Activated CD4-positive, alpha-beta T cell treated with anti-CD3 and anti-CD28 coated beads, Interleukin-2, Interleukin-6, amounts not matched to agents 100 ng/mL and 50 ng/mL, durations not matched to agents 16 hours and 8 hours (primary cell): ENCODE measurements at regions not wholly inside any gene's neighbourhood (a gene's known extent, or its start where the extent isn't known, plus 50 kb on each side); places are given as distances from the start of the nearest gene placed in this dataset.
"Not testable (repeated sequence)": the region's sequence is repeated elsewhere in the genome, so short reads cannot be mapped to it uniquely, and the experiment has no call there.

ENCODE experiments used
- DNase-seq: peaks from one replicate; pipeline ENCODE4 v3.0.0-alpha.2; 2020

GRCh38 chr1:120557605-120558302 lies 142.9 kb downstream of the NBPF8 start:
- peak; percentile 22 for DNase-seq

- peak; percentile 70 for DNase-seq
Measured at GRCh38 chr1:120558303-120559060, 143.6 kb downstream of the NBPF8 start.

GRCh38 chr1:120561767-120562166 lies 146.9 kb downstream of the NBPF8 start:
- DNase-seq, result peak; percentile 4

- not testable (repeated sequence) for DNase-seq
Measured at GRCh38 chr1:120565396-120565795, 150.6 kb downstream of the NBPF8 start.

- not testable (repeated sequence) for DNase-seq
Measured at GRCh38 chr1:120567620-120568019, 152.8 kb downstream of the NBPF8 start.

- not testable (repeated sequence) for DNase-seq
Measured at GRCh38 chr1:120575201-120575600, 148.5 kb upstream of the NBPF26 start.

- DNase-seq, result not testable (repeated sequence)
Measured at GRCh38 chr1:120582135-120582534, 141.6 kb upstream of the NBPF26 start.

- DNase-seq, result not testable (repeated sequence)
Measured at GRCh38 chr1:120586053-120586452, 137.7 kb upstream of the NBPF26 start.

GRCh38 chr1:120588811-120589210 lies 134.9 kb upstream of the NBPF26 start:
- DNase-seq, result not testable (repeated sequence)

GRCh38 chr1:120591774-120592173 lies 132.0 kb upstream of the NBPF26 start:
- not testable (repeated sequence) for DNase-seq

- DNase-seq, result not testable (repeated sequence)
Measured at GRCh38 chr1:120592943-120593342, 130.8 kb upstream of the NBPF26 start.

GRCh38 chr1:120593648-120594047 lies 130.1 kb upstream of the NBPF26 start:
- DNase-seq, result not testable (repeated sequence)

GRCh38 chr1:120598331-120598951 lies 125.3 kb upstream of the NBPF26 start:
- not testable (repeated sequence) for DNase-seq

- not testable (repeated sequence) for DNase-seq
Measured at GRCh38 chr1:120599511-120599910, 124.2 kb upstream of the NBPF26 start.

GRCh38 chr1:120600442-120601041 lies 123.2 kb upstream of the NBPF26 start:
- DNase-seq, result not testable (repeated sequence)

- DNase-seq, result not testable (repeated sequence)
Measured at GRCh38 chr1:120607882-120608281, 115.9 kb upstream of the NBPF26 start.

- not testable (repeated sequence) for DNase-seq
Measured at GRCh38 chr1:120608314-120609014, 115.3 kb upstream of the NBPF26 start.

- DNase-seq, result not testable (repeated sequence)
Measured at GRCh38 chr1:120609015-120609573, 114.7 kb upstream of the NBPF26 start.

GRCh38 chr1:120609834-120610233 lies 113.9 kb upstream of the NBPF26 start:
- not testable (repeated sequence) for DNase-seq

- not testable (repeated sequence) for DNase-seq
Measured at GRCh38 chr1:120614931-120615639, 108.7 kb upstream of the NBPF26 start.

GRCh38 chr1:120617493-120617892 lies 106.3 kb upstream of the NBPF26 start:
- DNase-seq, result not testable (repeated sequence)
